HG02642 (cell line): ENCODE measurements at regions not wholly inside any gene's neighbourhood (a gene's known extent, or its start where the extent isn't known, plus 50 kb on each side); places are given as distances from the start of the nearest gene placed in this dataset.
"Not testable (repeated sequence)": the region's sequence is repeated elsewhere in the genome, so short reads cannot be mapped to it uniquely, and the experiment has no call there.

Experiments used
- ATAC-seq: cut with Tn5 transposase; IDR thresholded peaks from one replicate; pipeline ENCODE4 v1.9.1; 2021; ENCODE audit warnings: mild to moderate bottlenecking; ENCODE audit not compliant: unreplicated experiment, poor library complexity

- ATAC-seq = no peak
Measured at GRCh38 chr5:67674159-67674655, 477.6 kb upstream of the CD180 start.

GRCh38 chr5:67673618-67674017 lies 477.0 kb upstream of the CD180 start:
- no peak for ATAC-seq

- no peak for ATAC-seq
Measured at GRCh38 chr5:67673180-67673579, 476.6 kb upstream of the CD180 start.

GRCh38 chr5:67672636-67673035 lies 476.0 kb upstream of the CD180 start:
- no peak for ATAC-seq

GRCh38 chr5:67669916-67670315 lies 473.3 kb upstream of the CD180 start:
- ATAC-seq = no peak

- no peak for ATAC-seq
Measured at GRCh38 chr5:67660149-67660548, 463.6 kb upstream of the CD180 start.

- no peak for ATAC-seq
Measured at GRCh38 chr5:67659288-67659687, 462.7 kb upstream of the CD180 start.

GRCh38 chr5:67657055-67657454 lies 460.5 kb upstream of the CD180 start:
- no peak for ATAC-seq

GRCh38 chr5:67652201-67652600 lies 455.6 kb upstream of the CD180 start:
- ATAC-seq = peak; percentile 48

GRCh38 chr5:67651180-67651579 lies 454.6 kb upstream of the CD180 start:
- ATAC-seq = no peak

- ATAC-seq = no peak
Measured at GRCh38 chr5:67648201-67648671, 451.6 kb upstream of the CD180 start.

- no peak for ATAC-seq
Measured at GRCh38 chr5:67647772-67648171, 451.2 kb upstream of the CD180 start.

- ATAC-seq = no peak
Measured at GRCh38 chr5:67644221-67644920, 447.8 kb upstream of the CD180 start.

GRCh38 chr5:67643536-67643935 lies 446.9 kb upstream of the CD180 start:
- ATAC-seq = no peak

GRCh38 chr5:67639976-67640375 lies 443.4 kb upstream of the CD180 start:
- ATAC-seq = no peak

GRCh38 chr5:67639313-67639712 lies 442.7 kb upstream of the CD180 start:
- ATAC-seq = no peak

GRCh38 chr5:67636850-67637524 lies 440.4 kb upstream of the CD180 start:
- ATAC-seq = no peak

- ATAC-seq = no peak
Measured at GRCh38 chr5:67636091-67636490, 439.5 kb upstream of the CD180 start.

GRCh38 chr5:67627079-67627478 lies 430.5 kb upstream of the CD180 start:
- not testable (repeated sequence) for ATAC-seq

- no peak for ATAC-seq
Measured at GRCh38 chr5:67623078-67623477, 426.5 kb upstream of the CD180 start.
